ENCODE measurements at regions not wholly inside any gene's neighbourhood (a gene's known extent, or its start where the extent isn't known, plus 50 kb on each side); places are given as distances from the start of the nearest gene placed in this dataset.

GRCh38 chr22:48857202-48857805, 970.4 kb downstream of the BRD1 start:
- Mint-ChIP-seq H3K4me1 (no peaks in the 10 kb centered on the region), H3K4me3 (no peak overlapping the region), H3K9me3 (no peaks in the 10 kb centered on the region), H3K27me3 (ENCODE audit: low read depth in 2 of 2) (peaks cover 7 to 10% of the 10 kb centered on the region in 2 donors), H3K36me3 (no peaks in the 10 kb centered on the region), H3K27ac (no peak overlapping the region)
- no peaks in the 10 kb centered on the region for H3K9me3 ChIP-seq (ENCODE audit: control insufficient read depth, insufficient read depth, low read length)
- no peak for ATAC-seq
- no peak for DNase-seq
- no peaks in the 10 kb centered on the region for H3K4me1 ChIP-seq (ENCODE audit: control insufficient read depth, insufficient read depth, low read length)
- WGBS (ENCODE audit: insufficient coverage) = 84% methylated on average over 13 of the region's 13 CpGs
- TF ChIP-seq, protein P1, sequence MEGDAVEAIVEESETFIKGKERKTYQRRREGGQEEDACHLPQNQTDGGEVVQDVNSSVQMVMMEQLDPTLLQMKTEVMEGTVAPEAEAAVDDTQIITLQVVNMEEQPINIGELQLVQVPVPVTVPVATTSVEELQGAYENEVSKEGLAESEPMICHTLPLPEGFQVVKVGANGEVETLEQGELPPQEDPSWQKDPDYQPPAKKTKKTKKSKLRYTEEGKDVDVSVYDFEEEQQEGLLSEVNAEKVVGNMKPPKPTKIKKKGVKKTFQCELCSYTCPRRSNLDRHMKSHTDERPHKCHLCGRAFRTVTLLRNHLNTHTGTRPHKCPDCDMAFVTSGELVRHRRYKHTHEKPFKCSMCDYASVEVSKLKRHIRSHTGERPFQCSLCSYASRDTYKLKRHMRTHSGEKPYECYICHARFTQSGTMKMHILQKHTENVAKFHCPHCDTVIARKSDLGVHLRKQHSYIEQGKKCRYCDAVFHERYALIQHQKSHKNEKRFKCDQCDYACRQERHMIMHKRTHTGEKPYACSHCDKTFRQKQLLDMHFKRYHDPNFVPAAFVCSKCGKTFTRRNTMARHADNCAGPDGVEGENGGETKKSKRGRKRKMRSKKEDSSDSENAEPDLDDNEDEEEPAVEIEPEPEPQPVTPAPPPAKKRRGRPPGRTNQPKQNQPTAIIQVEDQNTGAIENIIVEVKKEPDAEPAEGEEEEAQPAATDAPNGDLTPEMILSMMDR (IDR thresholded peaks at IDR 0.05) = no peak
- intact Hi-C loops (cut with micrococcal nuclease) = no loop called here
- H3K27me3 ChIP-seq (ENCODE audit: control insufficient read depth, insufficient read depth, low read length) = no peaks in the 10 kb centered on the region
- H3K4me3 ChIP-seq (ENCODE audit: low read length) = no peak overlapping the region
- H3K27ac ChIP-seq (ENCODE audit: low read length) = no peak overlapping the region
- H3K36me3 ChIP-seq (ENCODE audit: control insufficient read depth, insufficient read depth, low read length) = no peaks in the 10 kb centered on the region

GRCh38 chr22:48856308-48856615, 971.4 kb downstream of the BRD1 start:
- H3K9me3 ChIP-seq (ENCODE audit: control insufficient read depth, insufficient read depth, low read length) = no peaks in the 10 kb centered on the region
- Mint-ChIP-seq H3K27me3 (ENCODE audit: low read depth in 2 of 2) (peaks cover 7% of the 10 kb centered on the region in 2 donors), H3K36me3 (no peaks in the 10 kb centered on the region), H3K4me3 (no peak overlapping the region), H3K27ac (no peak overlapping the region), H3K4me1 (no peaks in the 10 kb centered on the region), H3K9me3 (no peaks in the 10 kb centered on the region)
- TF ChIP-seq, protein P1 (IDR thresholded peaks at IDR 0.05) = no peak
- intact Hi-C loops (cut with micrococcal nuclease) = no loop called here
- ATAC-seq = no peak
- H3K27me3 ChIP-seq (ENCODE audit: control insufficient read depth, insufficient read depth, low read length) = no peaks in the 10 kb centered on the region
- no peak overlapping the region for H3K4me3 ChIP-seq (ENCODE audit: low read length)
- 75% methylated on average over 8 of the region's 8 CpGs for WGBS (ENCODE audit: insufficient coverage)
- H3K4me1 ChIP-seq (ENCODE audit: control insufficient read depth, insufficient read depth, low read length) = no peaks in the 10 kb centered on the region
- H3K36me3 ChIP-seq (ENCODE audit: control insufficient read depth, insufficient read depth, low read length) = no peaks in the 10 kb centered on the region
- no peak for DNase-seq
- no peak overlapping the region for H3K27ac ChIP-seq (ENCODE audit: low read length)

DNA sequence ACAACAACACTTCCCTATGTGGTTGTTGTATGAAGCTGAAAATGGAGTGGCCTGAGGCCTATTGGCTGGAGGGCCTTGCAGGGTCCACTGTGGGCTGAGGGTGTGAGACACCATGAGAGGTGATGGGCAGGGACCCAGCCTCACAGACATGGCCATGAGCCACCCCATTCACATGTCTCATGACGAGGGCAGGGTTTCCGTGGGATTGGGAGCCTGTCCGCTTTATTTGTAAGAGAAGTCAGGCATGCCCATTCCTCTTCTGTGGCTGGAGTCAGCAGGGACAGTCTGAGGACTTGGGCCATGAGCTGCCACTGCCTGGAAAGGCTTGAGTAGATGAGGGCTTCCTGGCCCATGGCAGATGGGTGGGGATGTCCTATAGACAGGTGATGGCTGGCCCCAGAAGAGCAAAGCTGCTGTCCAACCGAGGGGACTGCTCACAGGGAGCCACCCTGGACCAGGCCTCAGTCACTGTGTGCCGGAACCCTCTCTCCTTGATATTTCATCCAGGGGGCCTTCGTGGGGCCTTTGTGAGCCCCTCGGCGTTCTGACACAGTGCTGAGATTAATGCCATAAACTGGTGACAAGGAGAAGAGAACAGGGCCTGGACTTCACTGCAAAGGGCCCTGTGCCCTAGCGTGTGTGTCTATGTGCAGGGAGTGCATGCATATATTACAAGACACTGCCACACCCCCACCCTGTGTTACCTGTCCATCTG, 971.9 kb downstream of the BRD1 start:
- Histone ChIP-seq H3K27me3 (ENCODE audit: control insufficient read depth, insufficient read depth, low read length) (no peaks in the 10 kb centered on the region), H3K4me1 (ENCODE audit: control insufficient read depth, insufficient read depth, low read length) (no peaks in the 10 kb centered on the region), H3K4me3 (ENCODE audit: low read length) (no peak overlapping the region), H3K36me3 (ENCODE audit: control insufficient read depth, insufficient read depth, low read length) (no peaks in the 10 kb centered on the region), H3K27ac (ENCODE audit: low read length) (no peak overlapping the region), H3K9me3 (ENCODE audit: control insufficient read depth, insufficient read depth, low read length) (no peaks in the 10 kb centered on the region)
- ATAC-seq (no peak), DNase-seq (no peak)
- 83% methylated on average over 9 of the region's 9 CpGs for WGBS (ENCODE audit: insufficient coverage)
- Mint-ChIP-seq H3K4me3 (no peak overlapping the region), H3K9me3 (no peaks in the 10 kb centered on the region), H3K27me3 (ENCODE audit: low read depth in 2 of 2) (peaks cover 6 to 7% of the 10 kb centered on the region in 2 donors), H3K36me3 (no peaks in the 10 kb centered on the region), H3K27ac (no peak overlapping the region), H3K4me1 (no peaks in the 10 kb centered on the region)
- TF ChIP-seq, protein P1 (IDR thresholded peaks at IDR 0.05) = no peak
- intact Hi-C loops (cut with micrococcal nuclease) = no loop called here

GRCh38 chr22:48855013-48855412, 972.7 kb downstream of the BRD1 start:
- H3K36me3 Mint-ChIP-seq = no peaks in the 10 kb centered on the region

More at GRCh38 chr22:48855013-48855412, 972.7 kb downstream of the BRD1 start:
- H3K9me3 ChIP-seq (ENCODE audit: control insufficient read depth, insufficient read depth, low read length) = no peaks in the 10 kb centered on the region
- no peaks in the 10 kb centered on the region for H3K4me1 ChIP-seq (ENCODE audit: control insufficient read depth, insufficient read depth, low read length)
- WGBS (ENCODE audit: insufficient coverage) = 71% methylated on average over 1 of the region's 1 CpG
- H3K4me3 Mint-ChIP-seq = no peak overlapping the region
- TF ChIP-seq, protein P1 (IDR thresholded peaks at IDR 0.05) = no peak
- intact Hi-C loops (cut with micrococcal nuclease) = no loop called here
- no peaks in the 10 kb centered on the region for H3K27me3 ChIP-seq (ENCODE audit: control insufficient read depth, insufficient read depth, low read length)
- no peaks in the 10 kb centered on the region for H3K9me3 Mint-ChIP-seq
- ATAC-seq (no peak), DNase-seq (no peak)
- no peak overlapping the region for H3K27ac Mint-ChIP-seq
- H3K36me3 ChIP-seq (ENCODE audit: control insufficient read depth, insufficient read depth, low read length) = no peaks in the 10 kb centered on the region
- no peak overlapping the region for H3K27ac ChIP-seq (ENCODE audit: low read length)
- H3K4me1 Mint-ChIP-seq = no peaks in the 10 kb centered on the region
- no peak overlapping the region for H3K4me3 ChIP-seq (ENCODE audit: low read length)
- H3K27me3 Mint-ChIP-seq (ENCODE audit: low read depth in 2 of 2) = peaks cover 0 to 7% of the 10 kb centered on the region in 2 donors
